ENCODE measurements at regions not wholly inside any gene's neighbourhood (a gene's known extent, or its start where the extent isn't known, plus 50 kb on each side); places are given as distances from the start of the nearest gene placed in this dataset.

DNA sequence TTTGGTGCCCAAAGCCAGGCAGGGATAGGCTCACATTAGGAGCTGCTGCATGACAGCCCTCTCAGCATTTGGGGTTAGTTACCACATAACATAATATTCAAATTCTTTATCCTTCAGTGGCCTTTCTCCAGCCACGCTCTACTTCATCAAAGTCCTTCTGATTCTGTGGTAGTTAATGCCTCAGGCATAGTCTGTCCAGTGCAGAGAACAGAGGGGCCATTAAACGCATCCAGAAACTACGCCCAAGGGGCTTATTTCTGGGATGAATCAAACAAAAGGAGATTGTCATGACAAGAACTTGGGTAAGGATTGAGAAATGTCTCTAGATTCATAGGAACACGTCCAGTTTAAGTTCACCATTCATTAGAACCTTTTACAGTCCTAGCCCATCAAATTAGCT is 183.4 kb upstream of the PLXNC1 start:
- DNase-seq (ENCODE audit: low spot score) = no peak
- TF ChIP-seq, protein P1, sequence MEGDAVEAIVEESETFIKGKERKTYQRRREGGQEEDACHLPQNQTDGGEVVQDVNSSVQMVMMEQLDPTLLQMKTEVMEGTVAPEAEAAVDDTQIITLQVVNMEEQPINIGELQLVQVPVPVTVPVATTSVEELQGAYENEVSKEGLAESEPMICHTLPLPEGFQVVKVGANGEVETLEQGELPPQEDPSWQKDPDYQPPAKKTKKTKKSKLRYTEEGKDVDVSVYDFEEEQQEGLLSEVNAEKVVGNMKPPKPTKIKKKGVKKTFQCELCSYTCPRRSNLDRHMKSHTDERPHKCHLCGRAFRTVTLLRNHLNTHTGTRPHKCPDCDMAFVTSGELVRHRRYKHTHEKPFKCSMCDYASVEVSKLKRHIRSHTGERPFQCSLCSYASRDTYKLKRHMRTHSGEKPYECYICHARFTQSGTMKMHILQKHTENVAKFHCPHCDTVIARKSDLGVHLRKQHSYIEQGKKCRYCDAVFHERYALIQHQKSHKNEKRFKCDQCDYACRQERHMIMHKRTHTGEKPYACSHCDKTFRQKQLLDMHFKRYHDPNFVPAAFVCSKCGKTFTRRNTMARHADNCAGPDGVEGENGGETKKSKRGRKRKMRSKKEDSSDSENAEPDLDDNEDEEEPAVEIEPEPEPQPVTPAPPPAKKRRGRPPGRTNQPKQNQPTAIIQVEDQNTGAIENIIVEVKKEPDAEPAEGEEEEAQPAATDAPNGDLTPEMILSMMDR (IDR thresholded peaks at IDR 0.05) = no peak
- Histone ChIP-seq H3K27ac (no peak overlapping the region), H3K27me3 (no peaks in the 10 kb centered on the region), H3K4me3 (no peak overlapping the region), H3K36me3 (no peaks in the 10 kb centered on the region), H3K4me1 (no peaks in the 10 kb centered on the region), H3K9me3 (peaks cover 0 to 9% of the 10 kb centered on the region in 2 donors)

GRCh38 chr12:93966516-93967133 is 181.8 kb upstream of the PLXNC1 start:
- TF ChIP-seq, protein P1 (IDR thresholded peaks at IDR 0.05) = no peak
- Histone ChIP-seq H3K27ac (no peak overlapping the region), H3K36me3 (no peaks in the 10 kb centered on the region), H3K4me1 (no peaks in the 10 kb centered on the region), H3K9me3 (peaks cover 0 to 9% of the 10 kb centered on the region in 2 donors), H3K4me3 (no peak overlapping the region), H3K27me3 (no peaks in the 10 kb centered on the region)
- no peak for DNase-seq (ENCODE audit: low spot score)

GRCh38 chr12:93967454-93967853 is 180.9 kb upstream of the PLXNC1 start:
- TF ChIP-seq, protein P1 (IDR thresholded peaks at IDR 0.05) = no peak
- Histone ChIP-seq H3K27me3 (no peaks in the 10 kb centered on the region), H3K4me3 (no peak overlapping the region), H3K36me3 (no peaks in the 10 kb centered on the region), H3K9me3 (peaks cover 0 to 1% of the 10 kb centered on the region in 2 donors), H3K4me1 (peaks cover 0 to under 1% of the 10 kb centered on the region in 2 donors), H3K27ac (no peak overlapping the region)
- no peak for DNase-seq (ENCODE audit: low spot score)

DNA sequence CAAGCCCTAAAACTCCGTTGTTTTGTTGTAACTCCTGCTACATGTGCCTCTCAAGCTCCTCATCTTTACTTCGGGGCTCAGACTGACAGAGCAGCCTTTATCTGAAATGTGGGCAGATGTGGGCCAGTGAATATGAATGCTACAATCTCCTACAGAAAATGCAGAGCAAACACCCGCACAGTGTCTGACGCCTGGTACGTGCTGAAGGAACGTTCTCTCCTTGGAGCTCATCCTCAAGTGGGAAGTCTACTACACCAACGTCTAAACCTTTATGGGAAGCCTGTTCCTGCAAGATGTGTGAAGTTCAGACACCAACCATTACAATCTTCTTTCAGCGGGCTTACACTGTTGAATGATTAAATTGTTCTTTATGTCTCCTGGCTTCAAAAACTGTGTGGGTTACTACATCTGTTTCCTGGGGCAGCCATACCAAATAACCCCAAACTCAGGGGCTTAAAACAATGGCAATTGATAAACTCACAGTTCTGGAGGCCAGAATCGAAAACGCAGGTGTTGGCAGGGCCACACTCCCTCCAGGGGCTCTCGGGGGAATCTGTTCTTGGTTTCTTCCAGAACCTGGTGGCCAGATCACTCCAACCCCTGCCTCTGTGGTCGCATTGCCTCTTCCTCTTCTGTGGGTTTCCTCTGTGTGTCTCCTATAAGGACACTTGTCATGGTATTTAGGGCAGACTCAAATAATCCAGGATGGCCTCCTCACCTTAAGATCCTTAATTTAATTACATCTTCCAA is 179.7 kb upstream of the PLXNC1 start:
- TF ChIP-seq, protein P1 (IDR thresholded peaks at IDR 0.05) = no peak
- DNase-seq (ENCODE audit: low spot score) = no peak
- Histone ChIP-seq H3K4me1 (peaks cover 0 to 12% of the 10 kb centered on the region in 2 donors), H3K27ac (no peak overlapping the region), H3K36me3 (no peaks in the 10 kb centered on the region), H3K9me3 (no peaks in the 10 kb centered on the region), H3K4me3 (no peak overlapping the region), H3K27me3 (no peaks in the 10 kb centered on the region)

GRCh38 chr12:93970900-93971688 is 177.3 kb upstream of the PLXNC1 start:
- TF ChIP-seq, protein P1 (IDR thresholded peaks at IDR 0.05) = no peak
- Histone ChIP-seq H3K4me3 (no peak overlapping the region), H3K4me1 (peaks cover 0 to 21% of the 10 kb centered on the region in 2 donors), H3K27me3 (no peaks in the 10 kb centered on the region), H3K36me3 (no peaks in the 10 kb centered on the region), H3K27ac (no peak overlapping the region), H3K9me3 (no peaks in the 10 kb centered on the region)
- no peak for DNase-seq (ENCODE audit: low spot score)
